NB4 (cell line): ENCODE measurements at regions not wholly inside any gene's neighbourhood (a gene's known extent, or its start where the extent isn't known, plus 50 kb on each side); places are given as distances from the start of the nearest gene placed in this dataset.

ENCODE experiments used
- DNase-seq: peaks from one replicate; pipeline ENCODE4 v3.0.0; 2010; ENCODE audit warnings: low read depth
- H3K4me3 ChIP-seq: one replicate; pipeline ENCODE4 v1.5.1; 2011; ENCODE audit warnings: mild to moderate bottlenecking, low read depth, low read length, moderate library complexity
- CTCF ChIP-seq: IDR thresholded peaks from one replicate; pipeline ENCODE4 v1.5.1; 2012; ENCODE audit warnings: low read depth, low read length
- MYC ChIP-seq: IDR thresholded peaks from 2 replicates; pipeline ENCODE4 v1.6.1; 2011; ENCODE audit warnings: low read depth, low read length
- POLR2A ChIP-seq: IDR thresholded peaks from 2 replicates; pipeline ENCODE4 v1.6.1; 2011; ENCODE audit warnings: mild to moderate bottlenecking; ENCODE audit not compliant: insufficient read length; ENCODE audit errors: extremely low read depth
- TF ChIP-seq, protein P1 (sequence below): IDR thresholded peaks from 2 replicates; pipeline ENCODE4 v1.6.1; 2011; ENCODE audit warnings: low read depth, low read length

DNA sequence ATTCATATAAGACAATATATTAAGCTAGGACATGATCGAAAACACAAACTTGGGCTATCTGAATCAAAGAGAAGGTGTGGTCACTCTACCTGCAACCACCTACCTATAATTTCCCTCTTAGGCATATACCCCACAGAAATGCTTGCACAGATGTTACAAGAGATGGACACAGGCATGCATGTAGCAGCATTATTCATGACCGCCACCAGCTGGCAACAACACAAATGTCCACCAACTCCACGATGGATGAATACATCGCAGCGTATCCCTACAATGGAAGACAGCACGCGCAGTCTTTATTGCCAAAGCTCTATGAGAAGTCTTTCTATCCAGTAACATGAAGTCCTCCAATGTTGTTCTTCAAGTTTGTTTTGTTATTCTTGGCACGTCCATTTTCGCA lies 90.8 kb downstream of the ARL4C start:
- peak; percentile 11 for DNase-seq
- TF ChIP-seq CTCF (peak; percentile 6), POLR2A (no peak)
- H3K4me3 ChIP-seq = no peak overlapping the region

GRCh38 chr2:234405462-234405861 lies 91.4 kb downstream of the ARL4C start:
- no peak overlapping the region for H3K4me3 ChIP-seq
- no peak for TF ChIP-seq CTCF
- TF ChIP-seq POLR2A = no peak
- no peak for TF ChIP-seq MYC
- TF ChIP-seq, protein P1, sequence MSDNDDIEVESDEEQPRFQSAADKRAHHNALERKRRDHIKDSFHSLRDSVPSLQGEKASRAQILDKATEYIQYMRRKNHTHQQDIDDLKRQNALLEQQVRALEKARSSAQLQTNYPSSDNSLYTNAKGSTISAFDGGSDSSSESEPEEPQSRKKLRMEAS = no peak
- DNase-seq = no peak

DNA sequence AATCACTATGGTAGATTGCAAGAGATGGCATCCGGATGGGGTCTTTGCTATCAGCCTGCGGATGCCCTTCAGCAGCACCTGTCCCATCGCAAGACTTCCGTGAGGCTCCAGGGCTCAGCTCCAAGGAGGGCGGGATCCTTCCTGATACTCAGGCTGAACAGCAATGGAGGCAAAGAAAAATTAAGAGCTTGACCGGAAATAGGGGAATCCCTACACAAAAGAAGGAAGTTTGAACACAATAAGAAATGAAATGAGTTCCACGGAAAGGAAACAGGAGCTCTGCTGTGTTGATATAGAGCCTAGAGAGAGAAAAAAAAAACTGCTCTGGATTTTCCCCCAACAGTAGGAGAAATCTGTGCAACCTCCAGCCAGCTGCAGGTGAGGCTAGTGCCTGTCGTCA lies 91.9 kb downstream of the ARL4C start:
- no peak for DNase-seq
- TF ChIP-seq CTCF = no peak
- no peak for TF ChIP-seq MYC
- TF ChIP-seq POLR2A = no peak
- TF ChIP-seq, protein P1 = no peak

GRCh38 chr2:234403751-234404150 lies 93.1 kb downstream of the ARL4C start:
- DNase-seq = no peak
- TF ChIP-seq MYC (no peak), CTCF (no peak), POLR2A (no peak)
- TF ChIP-seq, protein P1 = no peak

More for the DNA sequence above, 91.9 kb downstream of the ARL4C start:
- no peak overlapping the region for H3K4me3 ChIP-seq

GRCh38 chr2:234403074-234403473 lies 93.8 kb downstream of the ARL4C start:
- TF ChIP-seq MYC = no peak
- TF ChIP-seq, protein P1 = no peak
- no peak for TF ChIP-seq CTCF
- no peak for TF ChIP-seq POLR2A
- no peak for DNase-seq
- no peak overlapping the region for H3K4me3 ChIP-seq

More at GRCh38 chr2:234403751-234404150, 93.1 kb downstream of the ARL4C start:
- no peak overlapping the region for H3K4me3 ChIP-seq

DNA sequence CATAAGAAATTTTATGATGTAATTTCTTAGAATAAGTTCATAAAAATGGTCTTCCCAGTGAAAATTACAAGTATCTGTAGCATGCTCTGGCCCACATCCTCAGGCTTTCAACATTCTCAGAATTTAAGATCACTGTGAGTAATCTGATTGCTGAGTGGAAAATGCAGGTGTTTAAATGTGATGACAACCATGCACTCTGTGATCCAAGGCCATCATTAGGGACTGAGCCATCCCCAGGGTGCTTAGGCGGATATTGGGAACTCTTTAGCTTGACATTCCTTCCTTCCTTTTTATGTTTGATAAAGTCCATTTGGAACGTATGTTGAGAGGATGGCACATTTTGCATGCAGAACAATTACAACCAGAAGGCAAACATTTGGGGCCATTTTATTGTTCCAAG lies 95.5 kb downstream of the ARL4C start:
- TF ChIP-seq, protein P1 = no peak
- TF ChIP-seq POLR2A (no peak), MYC (no peak), CTCF (no peak)
- H3K4me3 ChIP-seq = no peak overlapping the region
- no peak for DNase-seq
